ENCODE measurements at regions not wholly inside any gene's neighbourhood (a gene's known extent, or its start where the extent isn't known, plus 50 kb on each side); places are given as distances from the start of the nearest gene placed in this dataset.

DNA sequence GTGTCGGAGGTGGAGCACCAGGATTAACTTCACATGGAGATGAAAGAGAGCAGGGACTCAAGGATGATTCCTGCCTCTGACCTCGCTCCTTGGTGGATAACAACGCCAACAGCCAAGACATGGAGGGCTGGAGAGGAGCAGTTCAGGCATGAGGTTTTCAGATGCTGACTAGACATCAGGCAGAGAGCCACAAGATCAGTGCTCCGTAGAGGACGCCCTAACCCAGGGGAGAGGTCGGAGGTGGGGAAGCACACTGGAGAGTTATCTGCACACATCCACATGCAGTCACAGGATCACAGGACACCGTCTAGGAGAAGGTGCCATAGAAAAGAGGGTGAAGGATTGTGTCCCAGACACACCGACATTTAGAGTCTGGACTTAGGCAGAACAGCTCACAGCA, 344.3 kb downstream of the EIPR1 start:
- TF ChIP-seq, protein P1, sequence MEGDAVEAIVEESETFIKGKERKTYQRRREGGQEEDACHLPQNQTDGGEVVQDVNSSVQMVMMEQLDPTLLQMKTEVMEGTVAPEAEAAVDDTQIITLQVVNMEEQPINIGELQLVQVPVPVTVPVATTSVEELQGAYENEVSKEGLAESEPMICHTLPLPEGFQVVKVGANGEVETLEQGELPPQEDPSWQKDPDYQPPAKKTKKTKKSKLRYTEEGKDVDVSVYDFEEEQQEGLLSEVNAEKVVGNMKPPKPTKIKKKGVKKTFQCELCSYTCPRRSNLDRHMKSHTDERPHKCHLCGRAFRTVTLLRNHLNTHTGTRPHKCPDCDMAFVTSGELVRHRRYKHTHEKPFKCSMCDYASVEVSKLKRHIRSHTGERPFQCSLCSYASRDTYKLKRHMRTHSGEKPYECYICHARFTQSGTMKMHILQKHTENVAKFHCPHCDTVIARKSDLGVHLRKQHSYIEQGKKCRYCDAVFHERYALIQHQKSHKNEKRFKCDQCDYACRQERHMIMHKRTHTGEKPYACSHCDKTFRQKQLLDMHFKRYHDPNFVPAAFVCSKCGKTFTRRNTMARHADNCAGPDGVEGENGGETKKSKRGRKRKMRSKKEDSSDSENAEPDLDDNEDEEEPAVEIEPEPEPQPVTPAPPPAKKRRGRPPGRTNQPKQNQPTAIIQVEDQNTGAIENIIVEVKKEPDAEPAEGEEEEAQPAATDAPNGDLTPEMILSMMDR (IDR thresholded peaks at IDR 0.05), result no peak
- no peak for TF ChIP-seq POLR2AphosphoS5 (IDR thresholded peaks at IDR 0.05)
- TF ChIP-seq POLR2A (IDR thresholded peaks at IDR 0.05), result no peak
